ENCODE measurements at regions not wholly inside any gene's neighbourhood (a gene's known extent, or its start where the extent isn't known, plus 50 kb on each side); places are given as distances from the start of the nearest gene placed in this dataset.

GRCh38 chr16:72500545-72500944 lies 328.6 kb upstream of the PMFBP1 start:
- Histone ChIP-seq H3K4me3 (replicated peaks in 1 of 2; ENCODE audit: low read depth in 1 of 2, low read length in 2 of 2) (no peak overlapping the region), H3K4me1 (ENCODE audit: control insufficient read depth in 1 of 2, insufficient read depth in 2 of 2, low read length in 2 of 2) (no peaks in the 10 kb centered on the region), H4K20me1 (ENCODE audit: insufficient read depth) (no peaks in the 10 kb centered on the region; the same call in 1 of the 2 replicates), H3K9me3 (ENCODE audit: control insufficient read depth in 1 of 2, insufficient read depth in 1 of 2, low read depth in 1 of 2, low read length in 2 of 2) (no peaks in the 10 kb centered on the region), H3K27ac (ENCODE audit: low read depth, low read length) (no peak overlapping the region), H2AFZ (ENCODE audit: low read depth, low read length, poor library complexity, severe bottlenecking) (no peak overlapping the region), H3K9me2 (ENCODE audit: insufficient read depth) (no peaks in the 10 kb centered on the region), H3K36me3 (ENCODE audit: control insufficient read depth in 1 of 2, insufficient read depth in 2 of 2, low read length in 2 of 2) (no peaks in the 10 kb centered on the region), H3K9ac (ENCODE audit: low read length) (no peak overlapping the region), H3K79me2 (ENCODE audit: insufficient read depth, low read length) (no peaks in the 10 kb centered on the region), H3K27me3 (ENCODE audit: insufficient read depth, low read length) (no peaks in the 10 kb centered on the region), H3K4me2 (ENCODE audit: low read length) (no peak overlapping the region)
- intact Hi-C loops (cut with micrococcal nuclease), result loop anchor here (5.0 to 10.0 kb wide), 6 partner anchors 332 to 1774 kb away; no protein-coding TSS in a partner anchor
- no TSS peak for BruUV-seq (replicated peaks)
- ChIA-PET POLR2A (no interaction called here), RAD21 (ENCODE audit: low non-redundant PET in 1 of 2, low total read pairs in 2 of 2, uncharacterized antibody in 2 of 2, unreplicated experiment in 2 of 2) (no interaction called here), CTCF (interaction anchor here (0.6 to 1.1 kb wide), 2 partner anchors 15 to 696 kb away, joined by 3 read pairs; no protein-coding TSS in a partner anchor)
- no peak for TF ChIP-seq POLR2A (IDR thresholded peaks at IDR 0.05; ENCODE audit: borderline replicate concordance, extremely low read depth, insufficient read depth, insufficient read length)
- TF ChIP-seq ZFX (IDR thresholded peaks at IDR 0.05), result no peak
- no peak for TF ChIP-seq FOSL1 (IDR thresholded peaks at IDR 0.05; ENCODE audit: low read depth)
- TF ChIP-seq CTCF (IDR thresholded peaks at IDR 0.05 in 2 of 3, conservative IDR thresholded peaks at IDR 0.05 in 1 of 3; ENCODE audit: borderline replicate concordance in 1 of 3, insufficient read depth in 1 of 3, low read depth in 2 of 3, low read length in 2 of 3), result no peak
- TF ChIP-seq YY1 (IDR thresholded peaks at IDR 0.05; ENCODE audit: extremely low read depth, insufficient replicate concordance, low read depth, low read length), result no peak
- TF ChIP-seq CEBPB (IDR thresholded peaks at IDR 0.05; ENCODE audit: low read depth), result no peak
- TF ChIP-seq ELF1 (IDR thresholded peaks at IDR 0.05; ENCODE audit: borderline replicate concordance, low read depth), result no peak
- TF ChIP-seq ATF3 (IDR thresholded peaks at IDR 0.05), result no peak
- TF ChIP-seq EZH2phosphoT487 (IDR thresholded peaks at IDR 0.05; ENCODE audit: borderline replicate concordance), result no peak
- TF ChIP-seq POLR2AphosphoS5 (IDR thresholded peaks at IDR 0.05; ENCODE audit: low read depth, low read length), result no peak
- DNase-seq (ENCODE audit: low read depth, low spot score) (no peak), ATAC-seq (no peak)

Measured in HCT116 (cell line).